ENCODE measurements at regions not wholly inside any gene's neighbourhood (a gene's known extent, or its start where the extent isn't known, plus 50 kb on each side); places are given as distances from the start of the nearest gene placed in this dataset.

DNA sequence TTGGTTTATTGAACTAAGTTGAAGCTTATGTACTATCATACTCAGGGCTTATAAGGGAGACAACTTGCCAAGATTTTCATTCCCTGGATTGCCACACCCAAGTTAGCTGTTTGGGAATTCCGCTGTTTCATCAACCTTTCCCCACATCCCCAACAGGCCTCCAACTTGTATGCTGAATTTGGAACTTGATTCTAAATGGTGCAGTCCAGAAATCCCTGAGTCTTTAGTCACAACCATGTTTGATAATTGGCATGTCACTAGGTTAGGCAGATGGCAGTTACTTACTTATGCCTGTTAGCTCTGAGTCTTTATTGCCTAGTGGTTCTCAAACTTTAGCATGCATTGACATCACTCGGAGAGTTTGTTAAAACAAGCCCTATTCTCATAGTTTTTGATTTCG lies 135.4 kb upstream of the PRPS1L1 start:
- no peak for DNase-seq
- H2AFZ ChIP-seq (ENCODE audit: low read length): no peak overlapping the region
- no peaks in the 10 kb centered on the region for H3K9me2 ChIP-seq (replicated peaks; ENCODE audit: insufficient read depth, low read length)
- H3K4me2 ChIP-seq (ENCODE audit: low read depth, low read length, poor library complexity, severe bottlenecking): no peak overlapping the region
- no peaks in the 10 kb centered on the region for H3K4me1 ChIP-seq (ENCODE audit: low read length)
- no peaks in the 10 kb centered on the region for H3K36me3 ChIP-seq (ENCODE audit: insufficient read depth, low read length)
- H3K9ac ChIP-seq (ENCODE audit: low read length): no peak overlapping the region
- no peak overlapping the region for H3K4me3 ChIP-seq (ENCODE audit: low read length)
- H3K27ac ChIP-seq (ENCODE audit: low read length): no peak overlapping the region
- no peaks in the 10 kb centered on the region for H3K27me3 ChIP-seq (ENCODE audit: low read length)
- H4K20me1 ChIP-seq (ENCODE audit: insufficient read depth, low read depth, low read length): no peaks in the 10 kb centered on the region
- H3K9me3 ChIP-seq (ENCODE audit: low read length): no peaks in the 10 kb centered on the region
- H3K79me2 ChIP-seq (ENCODE audit: low read length): no peaks in the 10 kb centered on the region

DNA sequence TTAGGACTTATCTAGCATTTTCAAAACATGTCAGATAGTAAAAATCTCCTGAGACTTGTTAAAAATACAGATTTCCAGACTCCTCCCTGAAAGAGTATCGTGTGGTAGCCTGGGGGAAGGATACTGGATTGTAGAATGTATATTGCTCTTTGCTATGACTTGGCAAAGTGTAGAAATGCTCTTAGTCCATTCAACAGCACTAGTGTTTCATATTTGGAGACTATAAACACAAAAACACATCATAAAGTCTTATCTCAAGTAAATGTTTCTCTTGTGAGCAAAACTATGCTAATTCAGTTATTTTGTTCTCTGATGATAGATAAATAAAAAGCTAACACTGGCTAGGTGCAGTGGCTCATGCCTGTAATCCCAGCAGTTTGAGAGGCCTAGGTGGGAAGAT lies 137.5 kb upstream of the PRPS1L1 start:
- H3K27ac ChIP-seq (ENCODE audit: low read length): no peak overlapping the region
- no peaks in the 10 kb centered on the region for H3K36me3 ChIP-seq (ENCODE audit: insufficient read depth, low read length)
- no peaks in the 10 kb centered on the region for H3K4me1 ChIP-seq (ENCODE audit: low read length)
- no peak overlapping the region for H3K4me3 ChIP-seq (ENCODE audit: low read length)
- no peaks in the 10 kb centered on the region for H3K9me3 ChIP-seq (ENCODE audit: low read length)
- no peaks in the 10 kb centered on the region for H3K79me2 ChIP-seq (ENCODE audit: low read length)
- H3K9ac ChIP-seq (ENCODE audit: low read length): no peak overlapping the region
- DNase-seq: no peak
- no peaks in the 10 kb centered on the region for H3K9me2 ChIP-seq (replicated peaks; ENCODE audit: insufficient read depth, low read length)
- no peak overlapping the region for H2AFZ ChIP-seq (ENCODE audit: low read length)
- H3K27me3 ChIP-seq (ENCODE audit: low read length): no peaks in the 10 kb centered on the region
- H4K20me1 ChIP-seq (ENCODE audit: insufficient read depth, low read depth, low read length): no peaks in the 10 kb centered on the region
- no peak overlapping the region for H3K4me2 ChIP-seq (ENCODE audit: low read depth, low read length, poor library complexity, severe bottlenecking)

DNA sequence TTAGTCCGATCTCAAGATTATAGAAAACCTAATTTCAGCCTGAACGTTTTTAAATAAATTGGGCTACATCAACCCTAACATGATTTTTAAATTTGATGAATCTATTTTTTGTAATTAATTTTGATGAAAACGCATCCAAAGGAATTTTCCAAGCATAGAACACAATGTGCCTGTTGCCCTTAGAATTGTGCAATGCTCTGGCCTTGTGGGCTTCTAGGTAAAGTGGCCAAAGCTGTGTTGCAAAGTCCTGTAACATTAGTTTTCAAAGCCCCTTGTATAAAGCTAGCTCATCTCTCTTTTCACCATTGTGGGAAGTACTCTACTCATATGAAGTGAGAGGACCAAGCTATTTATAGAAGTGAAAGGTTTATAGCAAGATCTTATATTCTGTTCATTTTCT lies 138.4 kb upstream of the PRPS1L1 start:
- Histone ChIP-seq H3K79me2 (ENCODE audit: low read length) (no peaks in the 10 kb centered on the region), H3K27ac (ENCODE audit: low read length) (no peak overlapping the region), H2AFZ (ENCODE audit: low read length) (no peak overlapping the region), H3K27me3 (ENCODE audit: low read length) (no peaks in the 10 kb centered on the region), H4K20me1 (ENCODE audit: insufficient read depth, low read depth, low read length) (no peaks in the 10 kb centered on the region), H3K4me1 (ENCODE audit: low read length) (no peaks in the 10 kb centered on the region), H3K36me3 (ENCODE audit: insufficient read depth, low read length) (no peaks in the 10 kb centered on the region), H3K9me2 (replicated peaks; ENCODE audit: insufficient read depth, low read length) (no peaks in the 10 kb centered on the region), H3K9ac (ENCODE audit: low read length) (no peak overlapping the region), H3K4me2 (ENCODE audit: low read depth, low read length, poor library complexity, severe bottlenecking) (no peak overlapping the region), H3K4me3 (ENCODE audit: low read length) (no peak overlapping the region), H3K9me3 (ENCODE audit: low read length) (no peaks in the 10 kb centered on the region)
- no peak for DNase-seq

DNA sequence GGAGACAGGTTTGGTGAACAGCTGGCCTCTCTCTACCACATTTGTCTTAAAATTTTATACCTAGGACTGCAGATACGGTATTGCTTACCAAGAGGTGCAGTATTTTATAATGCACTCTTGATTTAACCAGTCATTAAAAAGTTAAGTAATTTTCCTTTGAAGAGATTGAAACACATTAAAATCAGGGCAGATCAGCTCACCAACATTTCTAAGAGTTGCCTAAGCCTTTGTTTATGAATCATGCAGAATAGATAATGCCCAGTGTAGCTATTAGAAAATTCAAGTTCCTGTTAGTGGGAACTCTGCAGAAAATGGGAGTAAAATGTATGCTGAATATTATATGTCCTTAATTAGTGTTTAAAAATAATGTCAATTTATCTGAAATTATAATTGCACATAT lies 140.2 kb upstream of the PRPS1L1 start:
- Histone ChIP-seq H4K20me1 (ENCODE audit: insufficient read depth, low read depth, low read length) (no peaks in the 10 kb centered on the region), H3K9me2 (replicated peaks; ENCODE audit: insufficient read depth, low read length) (no peaks in the 10 kb centered on the region), H3K4me1 (ENCODE audit: low read length) (no peaks in the 10 kb centered on the region), H3K4me3 (ENCODE audit: low read length) (no peak overlapping the region), H2AFZ (ENCODE audit: low read length) (no peak overlapping the region), H3K27me3 (ENCODE audit: low read length) (no peaks in the 10 kb centered on the region), H3K79me2 (ENCODE audit: low read length) (no peaks in the 10 kb centered on the region), H3K4me2 (ENCODE audit: low read depth, low read length, poor library complexity, severe bottlenecking) (no peak overlapping the region), H3K36me3 (ENCODE audit: insufficient read depth, low read length) (no peaks in the 10 kb centered on the region), H3K27ac (ENCODE audit: low read length) (no peak overlapping the region), H3K9me3 (ENCODE audit: low read length) (no peaks in the 10 kb centered on the region), H3K9ac (ENCODE audit: low read length) (no peak overlapping the region)
- DNase-seq: no peak

- Histone ChIP-seq H3K4me2 (ENCODE audit: low read depth, low read length, poor library complexity, severe bottlenecking) (no peak overlapping the region), H3K4me1 (ENCODE audit: low read length) (no peaks in the 10 kb centered on the region), H3K4me3 (ENCODE audit: low read length) (no peak overlapping the region), H3K9me3 (ENCODE audit: low read length) (no peaks in the 10 kb centered on the region), H3K9ac (ENCODE audit: low read length) (no peak overlapping the region), H3K36me3 (ENCODE audit: insufficient read depth, low read length) (no peaks in the 10 kb centered on the region), H3K9me2 (replicated peaks; ENCODE audit: insufficient read depth, low read length) (no peaks in the 10 kb centered on the region), H3K27me3 (ENCODE audit: low read length) (no peaks in the 10 kb centered on the region), H3K79me2 (ENCODE audit: low read length) (no peaks in the 10 kb centered on the region), H4K20me1 (ENCODE audit: insufficient read depth, low read depth, low read length) (no peaks in the 10 kb centered on the region), H3K27ac (ENCODE audit: low read length) (no peak overlapping the region), H2AFZ (ENCODE audit: low read length) (no peak overlapping the region)
- DNase-seq: no peak
These were observed 147.3 kb upstream of the PRPS1L1 start for GRCh38 chr7:18174996-18175395.

- no peak overlapping the region for H3K4me3 ChIP-seq (ENCODE audit: low read length)
- H3K27ac ChIP-seq (ENCODE audit: low read length): no peak overlapping the region
- no peaks in the 10 kb centered on the region for H3K36me3 ChIP-seq (ENCODE audit: insufficient read depth, low read length)
- no peaks in the 10 kb centered on the region for H3K27me3 ChIP-seq (ENCODE audit: low read length)
- no peak overlapping the region for H3K4me2 ChIP-seq (ENCODE audit: low read depth, low read length, poor library complexity, severe bottlenecking)
- no peaks in the 10 kb centered on the region for H3K9me2 ChIP-seq (replicated peaks; ENCODE audit: insufficient read depth, low read length)
- no peaks in the 10 kb centered on the region for H3K9me3 ChIP-seq (ENCODE audit: low read length)
- no peaks in the 10 kb centered on the region for H4K20me1 ChIP-seq (ENCODE audit: insufficient read depth, low read depth, low read length)
- no peaks in the 10 kb centered on the region for H3K79me2 ChIP-seq (ENCODE audit: low read length)
- DNase-seq: no peak
- no peak overlapping the region for H3K9ac ChIP-seq (ENCODE audit: low read length)
- H2AFZ ChIP-seq (ENCODE audit: low read length): no peak overlapping the region
- H3K4me1 ChIP-seq (ENCODE audit: low read length): no peaks in the 10 kb centered on the region
These were observed 148.3 kb upstream of the PRPS1L1 start for GRCh38 chr7:18175801-18176450.

- H3K4me1 ChIP-seq (ENCODE audit: low read length): no peaks in the 10 kb centered on the region
- H3K27me3 ChIP-seq (ENCODE audit: low read length): no peaks in the 10 kb centered on the region
- no peaks in the 10 kb centered on the region for H3K79me2 ChIP-seq (ENCODE audit: low read length)
- H3K27ac ChIP-seq (ENCODE audit: low read length): no peak overlapping the region
- H3K4me3 ChIP-seq (ENCODE audit: low read length): no peak overlapping the region
- H3K9ac ChIP-seq (ENCODE audit: low read length): no peak overlapping the region
- no peaks in the 10 kb centered on the region for H3K9me3 ChIP-seq (ENCODE audit: low read length)
- H3K9me2 ChIP-seq (replicated peaks; ENCODE audit: insufficient read depth, low read length): no peaks in the 10 kb centered on the region
- H2AFZ ChIP-seq (ENCODE audit: low read length): no peak overlapping the region
- no peaks in the 10 kb centered on the region for H4K20me1 ChIP-seq (ENCODE audit: insufficient read depth, low read depth, low read length)
- H3K36me3 ChIP-seq (ENCODE audit: insufficient read depth, low read length): no peaks in the 10 kb centered on the region
- H3K4me2 ChIP-seq (ENCODE audit: low read depth, low read length, poor library complexity, severe bottlenecking): no peak overlapping the region
- DNase-seq: no peak
These were observed 149.6 kb upstream of the PRPS1L1 start for GRCh38 chr7:18177129-18177814.

GRCh38 chr7:18177815-18178660 lies 150.4 kb upstream of the PRPS1L1 start:
- no peaks in the 10 kb centered on the region for H3K9me2 ChIP-seq (replicated peaks; ENCODE audit: insufficient read depth, low read length)
- H2AFZ ChIP-seq (ENCODE audit: low read length): no peak overlapping the region

More at GRCh38 chr7:18177815-18178660, 150.4 kb upstream of the PRPS1L1 start:
- no peak for DNase-seq
- Histone ChIP-seq H3K79me2 (ENCODE audit: low read length) (no peaks in the 10 kb centered on the region), H3K9ac (ENCODE audit: low read length) (no peak overlapping the region), H3K9me3 (ENCODE audit: low read length) (no peaks in the 10 kb centered on the region), H3K27me3 (ENCODE audit: low read length) (no peaks in the 10 kb centered on the region), H3K27ac (ENCODE audit: low read length) (no peak overlapping the region), H3K4me1 (ENCODE audit: low read length) (no peaks in the 10 kb centered on the region), H4K20me1 (ENCODE audit: insufficient read depth, low read depth, low read length) (no peaks in the 10 kb centered on the region), H3K4me2 (ENCODE audit: low read depth, low read length, poor library complexity, severe bottlenecking) (no peak overlapping the region), H3K4me3 (ENCODE audit: low read length) (no peak overlapping the region), H3K36me3 (ENCODE audit: insufficient read depth, low read length) (no peaks in the 10 kb centered on the region)
